ENCODE measurements at regions not wholly inside any gene's neighbourhood (a gene's known extent, or its start where the extent isn't known, plus 50 kb on each side); places are given as distances from the start of the nearest gene placed in this dataset.
"Not testable (repeated sequence)": the region's sequence is repeated elsewhere in the genome, so short reads cannot be mapped to it uniquely, and the experiment has no call there.

DNA sequence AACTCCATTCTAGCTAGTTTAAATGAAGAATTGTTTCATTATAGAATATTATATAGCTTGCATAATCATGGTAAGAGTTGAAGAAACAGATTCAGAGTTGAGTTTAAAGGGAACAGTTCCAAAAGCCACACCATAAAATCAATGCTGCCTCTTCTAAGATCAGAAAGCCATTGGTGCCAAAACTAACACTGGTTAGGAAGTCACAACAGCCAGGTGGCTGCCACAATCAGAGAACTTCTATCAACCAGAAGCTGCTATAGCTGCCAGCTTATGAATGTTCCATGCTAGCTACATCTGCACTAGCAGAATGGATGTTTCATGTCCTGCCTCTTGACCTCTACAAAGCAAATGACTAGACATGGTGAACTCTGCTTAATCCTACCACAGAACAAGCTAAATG, 583.1 kb upstream of the LRRN3 start:
- TF ChIP-seq POLR2A (IDR thresholded peaks at IDR 0.05), result no peak
- TF ChIP-seq, protein P1, sequence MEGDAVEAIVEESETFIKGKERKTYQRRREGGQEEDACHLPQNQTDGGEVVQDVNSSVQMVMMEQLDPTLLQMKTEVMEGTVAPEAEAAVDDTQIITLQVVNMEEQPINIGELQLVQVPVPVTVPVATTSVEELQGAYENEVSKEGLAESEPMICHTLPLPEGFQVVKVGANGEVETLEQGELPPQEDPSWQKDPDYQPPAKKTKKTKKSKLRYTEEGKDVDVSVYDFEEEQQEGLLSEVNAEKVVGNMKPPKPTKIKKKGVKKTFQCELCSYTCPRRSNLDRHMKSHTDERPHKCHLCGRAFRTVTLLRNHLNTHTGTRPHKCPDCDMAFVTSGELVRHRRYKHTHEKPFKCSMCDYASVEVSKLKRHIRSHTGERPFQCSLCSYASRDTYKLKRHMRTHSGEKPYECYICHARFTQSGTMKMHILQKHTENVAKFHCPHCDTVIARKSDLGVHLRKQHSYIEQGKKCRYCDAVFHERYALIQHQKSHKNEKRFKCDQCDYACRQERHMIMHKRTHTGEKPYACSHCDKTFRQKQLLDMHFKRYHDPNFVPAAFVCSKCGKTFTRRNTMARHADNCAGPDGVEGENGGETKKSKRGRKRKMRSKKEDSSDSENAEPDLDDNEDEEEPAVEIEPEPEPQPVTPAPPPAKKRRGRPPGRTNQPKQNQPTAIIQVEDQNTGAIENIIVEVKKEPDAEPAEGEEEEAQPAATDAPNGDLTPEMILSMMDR (IDR thresholded peaks at IDR 0.05), result no peak
- no peak for DNase-seq (ENCODE audit: low spot score in 2 of 2)
- H3K4me3 ChIP-seq (ENCODE audit: low read depth, poor library complexity, severe bottlenecking), result no peak overlapping the region
- intact Hi-C loops (cut with DNase I; ENCODE audit: low total_unique reads), result no loop called here

GRCh38 chr7:110514975-110515551, 575.9 kb upstream of the LRRN3 start:
- H3K4me3 ChIP-seq (ENCODE audit: low read depth, poor library complexity, severe bottlenecking); intact Hi-C loops (cut with DNase I; ENCODE audit: low total_unique reads); DNase-seq (ENCODE audit: low spot score in 2 of 2): not testable (repeated sequence)
- 43 to 72% methylated on average over 5 of the region's 5 CpGs for WGBS, 2 donors

- no peak for DNase-seq (ENCODE audit: low spot score in 2 of 2)
- WGBS, 2 donors, result 98 to 99% methylated on average over 5 to 8 of the region's 8 CpGs
- intact Hi-C loops (cut with DNase I; ENCODE audit: low total_unique reads), result no loop called here
- no peak overlapping the region for H3K4me3 ChIP-seq (ENCODE audit: low read depth, poor library complexity, severe bottlenecking)
- TF ChIP-seq, protein P1 (IDR thresholded peaks at IDR 0.05), result no peak
- TF ChIP-seq POLR2A (IDR thresholded peaks at IDR 0.05), result no peak
These were observed 571.1 kb upstream of the LRRN3 start for GRCh38 chr7:110519851-110520250.

DNA sequence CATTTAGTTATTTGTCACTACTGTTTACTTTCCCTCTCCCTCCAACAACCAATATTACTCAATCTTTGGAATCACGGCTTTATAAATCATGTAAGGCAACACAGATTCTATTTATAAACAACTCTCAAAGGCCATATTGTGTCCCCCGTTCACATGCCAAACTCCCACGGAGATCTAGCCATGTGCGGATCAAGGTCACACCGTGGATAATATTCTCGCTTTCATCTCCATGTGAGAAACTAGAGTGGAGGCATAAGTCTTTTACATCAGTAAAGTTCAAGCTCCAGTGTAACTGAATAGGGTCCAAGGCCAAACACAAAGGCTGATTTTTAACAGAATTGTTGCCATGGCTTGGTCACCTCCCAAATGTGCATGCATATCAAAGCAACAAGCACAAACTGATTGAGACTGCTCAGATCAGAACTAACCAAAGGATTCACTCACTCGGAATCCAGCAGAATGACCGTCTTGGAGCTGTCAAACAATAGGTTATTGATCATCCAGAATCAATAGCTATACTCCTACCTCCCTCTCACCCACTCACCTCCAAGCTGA, 569.5 kb upstream of the LRRN3 start:
- intact Hi-C loops (cut with DNase I; ENCODE audit: low total_unique reads), result no loop called here
- TF ChIP-seq POLR2A (IDR thresholded peaks at IDR 0.05), result no peak
- TF ChIP-seq, protein P1 (IDR thresholded peaks at IDR 0.05), result no peak
- WGBS, 2 donors, result 79 to 81% methylated on average over 8 of the region's 8 CpGs
- no peak overlapping the region for H3K4me3 ChIP-seq (ENCODE audit: low read depth, poor library complexity, severe bottlenecking)
- DNase-seq (ENCODE audit: low spot score in 2 of 2), result no peak

GRCh38 chr7:110522061-110522760, 568.7 kb upstream of the LRRN3 start:
- intact Hi-C loops (cut with DNase I; ENCODE audit: low total_unique reads), result no loop called here
- no peak for DNase-seq (ENCODE audit: low spot score in 2 of 2)
- no peak for TF ChIP-seq POLR2A (IDR thresholded peaks at IDR 0.05)
- TF ChIP-seq, protein P1 (IDR thresholded peaks at IDR 0.05), result no peak
- 61 to 68% methylated on average over 5 of the region's 5 CpGs for WGBS, 2 donors
- H3K4me3 ChIP-seq (ENCODE audit: low read depth, poor library complexity, severe bottlenecking), result no peak overlapping the region

DNA sequence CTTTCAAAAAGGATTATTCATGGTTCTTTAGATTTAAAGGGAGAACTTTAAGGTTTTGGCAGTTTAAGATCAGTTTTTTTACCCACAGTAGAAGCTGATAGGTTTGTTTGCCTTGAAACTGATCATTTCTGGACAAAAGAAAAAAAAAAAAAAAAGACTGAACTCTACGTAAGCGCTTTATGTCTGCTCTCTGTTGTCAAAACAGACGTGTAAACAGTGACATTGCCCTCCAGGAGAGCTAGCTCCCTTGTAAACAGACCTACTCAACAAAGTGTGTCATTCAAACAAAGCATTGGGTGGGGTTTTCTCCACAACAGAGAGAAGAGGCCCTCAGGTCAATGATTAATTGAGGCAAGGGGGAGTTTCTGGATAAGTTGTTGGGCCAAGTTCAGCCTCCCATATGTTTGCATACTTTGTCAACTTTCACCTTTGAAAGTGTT, 568.1 kb upstream of the LRRN3 start:
- no peak for TF ChIP-seq POLR2A (IDR thresholded peaks at IDR 0.05)
- TF ChIP-seq, protein P1 (IDR thresholded peaks at IDR 0.05), result no peak
- intact Hi-C loops (cut with DNase I; ENCODE audit: low total_unique reads), result no loop called here
- no peak overlapping the region for H3K4me3 ChIP-seq (ENCODE audit: low read depth, poor library complexity, severe bottlenecking)
- WGBS, 2 donors, result 45 to 50% methylated on average over 3 of the region's 3 CpGs
- DNase-seq (ENCODE audit: low spot score in 2 of 2), result no peak

Data from lower leg skin (tissue), 4 donors.